ENCODE measurements at regions not wholly inside any gene's neighbourhood (a gene's known extent, or its start where the extent isn't known, plus 50 kb on each side); places are given as distances from the start of the nearest gene placed in this dataset.

DNA sequence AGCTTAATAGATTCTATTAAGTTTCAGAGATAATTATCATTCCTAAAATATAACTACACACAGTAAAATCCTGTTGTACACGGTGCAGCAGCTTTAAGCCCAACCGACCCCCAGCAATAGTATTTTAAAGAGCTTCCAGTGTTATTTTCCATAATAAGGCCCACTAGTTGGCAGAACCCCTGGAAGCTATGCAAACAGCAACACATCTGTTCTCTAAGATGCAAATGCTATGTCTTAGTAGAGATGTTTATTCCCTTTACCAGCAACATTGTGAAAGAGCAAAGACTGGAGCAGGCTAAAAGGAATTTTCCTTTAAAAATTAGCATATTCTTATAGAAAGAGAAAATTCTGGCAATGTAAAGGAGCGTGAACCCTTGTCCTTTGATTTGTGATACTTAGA, 819.7 kb upstream of the ALCAM start:
- H3K4me3 ChIP-seq (ENCODE audit: low read depth, low read length), result no peak overlapping the region
- TF ChIP-seq CTCF (IDR thresholded peaks at IDR 0.05; ENCODE audit: insufficient read depth, low read depth, low read length, missing control alignments), result no peak
- no peak for DNase-seq (ENCODE audit: low read depth)

DNA sequence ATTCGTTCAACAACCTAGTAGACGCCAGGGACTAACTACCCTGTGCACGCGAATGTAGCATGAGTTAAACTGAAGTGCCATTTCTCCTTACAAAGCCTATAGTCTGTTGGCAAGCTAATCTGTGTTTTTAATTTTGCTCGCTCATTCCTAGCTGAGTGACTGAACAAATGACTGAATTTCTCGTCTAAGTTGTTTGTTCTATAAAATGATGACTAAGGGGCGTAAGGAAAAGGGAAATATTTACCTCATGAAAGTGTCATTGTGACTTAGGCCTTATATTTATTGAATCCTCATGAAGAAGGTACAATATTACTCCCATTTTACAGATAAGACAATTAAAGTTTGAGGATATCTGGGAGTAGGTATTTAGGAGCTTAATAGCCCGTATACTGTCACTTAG, 818.3 kb upstream of the ALCAM start:
- no peak for DNase-seq (ENCODE audit: low read depth)
- H3K4me3 ChIP-seq (ENCODE audit: low read depth, low read length), result no peak overlapping the region
- TF ChIP-seq CTCF (IDR thresholded peaks at IDR 0.05; ENCODE audit: insufficient read depth, low read depth, low read length, missing control alignments), result no peak

DNA sequence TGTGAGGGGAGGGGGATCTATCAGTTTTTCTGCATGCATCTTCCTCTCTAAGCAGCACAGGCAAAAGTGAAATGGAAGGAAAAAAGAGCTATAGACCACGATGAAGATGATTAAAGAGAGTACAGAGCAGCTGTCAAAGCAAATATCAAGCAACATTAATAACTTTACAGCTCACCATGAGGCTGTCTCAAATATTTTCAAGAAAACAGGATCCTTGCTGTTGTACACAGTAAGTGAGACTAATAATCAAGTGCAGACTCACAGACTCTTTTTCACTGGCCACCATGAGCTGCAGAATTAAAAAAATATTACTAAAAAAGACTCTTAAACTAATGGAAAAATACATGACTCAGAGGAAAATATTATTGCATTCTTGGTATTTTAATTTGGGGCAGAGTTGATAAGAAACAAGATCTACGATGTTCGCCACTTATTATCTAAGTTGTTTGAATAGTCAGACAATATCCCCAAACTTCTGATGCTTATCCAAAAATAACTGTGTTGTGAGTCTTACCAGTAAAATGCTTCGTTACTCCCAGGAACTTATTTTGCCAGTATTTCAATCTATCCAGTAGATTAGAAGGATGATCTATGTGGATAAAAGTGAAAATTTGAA, 817.5 kb upstream of the ALCAM start:
- no peak for TF ChIP-seq CTCF (IDR thresholded peaks at IDR 0.05; ENCODE audit: insufficient read depth, low read depth, low read length, missing control alignments)
- H3K4me3 ChIP-seq (ENCODE audit: low read depth, low read length), result no peak overlapping the region
- DNase-seq (ENCODE audit: low read depth), result no peak

DNA sequence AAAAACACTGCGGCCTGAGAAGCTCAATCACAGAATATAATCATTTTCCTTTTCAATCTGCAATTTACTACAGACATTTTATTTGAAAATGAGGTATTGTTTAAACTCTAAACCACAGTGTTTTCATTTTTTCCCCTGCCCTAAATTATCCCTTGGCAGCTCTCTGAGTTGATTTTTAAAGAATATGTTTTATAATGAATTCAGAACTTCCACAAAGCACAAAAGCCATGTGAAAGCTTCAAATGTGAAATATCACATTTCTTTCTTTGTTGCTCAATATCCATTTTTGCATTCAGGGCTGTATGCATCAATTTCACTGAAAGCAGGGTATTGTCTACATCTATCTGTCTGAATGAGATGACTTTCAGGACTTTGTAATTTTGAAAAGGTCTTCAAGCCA, 813.6 kb upstream of the ALCAM start:
- no peak overlapping the region for H3K4me3 ChIP-seq (ENCODE audit: low read depth, low read length)
- DNase-seq (ENCODE audit: low read depth), result no peak
- no peak for TF ChIP-seq CTCF (IDR thresholded peaks at IDR 0.05; ENCODE audit: insufficient read depth, low read depth, low read length, missing control alignments)

DNA sequence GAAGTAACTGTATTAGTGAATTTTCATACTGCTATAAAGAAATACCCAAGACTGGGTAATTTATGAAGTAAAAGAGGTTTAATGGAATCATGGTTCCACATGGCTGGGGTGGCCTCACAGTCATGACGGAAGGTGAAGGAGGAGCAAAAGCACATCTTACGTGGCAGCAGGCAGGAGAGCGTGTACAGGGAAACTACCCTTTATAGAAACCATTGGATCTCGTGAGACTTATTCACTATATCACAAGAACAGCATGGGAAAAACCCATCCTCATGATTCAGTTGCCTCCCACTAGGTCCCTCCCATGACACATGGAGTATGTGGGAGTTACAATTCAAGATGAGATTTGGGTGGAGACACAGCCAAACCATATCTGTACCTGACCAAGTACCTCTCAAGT, 812.3 kb upstream of the ALCAM start:
- TF ChIP-seq CTCF (IDR thresholded peaks at IDR 0.05; ENCODE audit: insufficient read depth, low read depth, low read length, missing control alignments), result no peak
- DNase-seq (ENCODE audit: low read depth), result no peak
- no peak overlapping the region for H3K4me3 ChIP-seq (ENCODE audit: low read depth, low read length)

GRCh38 chr3:104555728-104556127, 811.0 kb upstream of the ALCAM start:
- no peak overlapping the region for H3K4me3 ChIP-seq (ENCODE audit: low read depth, low read length)
- TF ChIP-seq CTCF (IDR thresholded peaks at IDR 0.05; ENCODE audit: insufficient read depth, low read depth, low read length, missing control alignments), result no peak
- no peak for DNase-seq (ENCODE audit: low read depth)

DNA sequence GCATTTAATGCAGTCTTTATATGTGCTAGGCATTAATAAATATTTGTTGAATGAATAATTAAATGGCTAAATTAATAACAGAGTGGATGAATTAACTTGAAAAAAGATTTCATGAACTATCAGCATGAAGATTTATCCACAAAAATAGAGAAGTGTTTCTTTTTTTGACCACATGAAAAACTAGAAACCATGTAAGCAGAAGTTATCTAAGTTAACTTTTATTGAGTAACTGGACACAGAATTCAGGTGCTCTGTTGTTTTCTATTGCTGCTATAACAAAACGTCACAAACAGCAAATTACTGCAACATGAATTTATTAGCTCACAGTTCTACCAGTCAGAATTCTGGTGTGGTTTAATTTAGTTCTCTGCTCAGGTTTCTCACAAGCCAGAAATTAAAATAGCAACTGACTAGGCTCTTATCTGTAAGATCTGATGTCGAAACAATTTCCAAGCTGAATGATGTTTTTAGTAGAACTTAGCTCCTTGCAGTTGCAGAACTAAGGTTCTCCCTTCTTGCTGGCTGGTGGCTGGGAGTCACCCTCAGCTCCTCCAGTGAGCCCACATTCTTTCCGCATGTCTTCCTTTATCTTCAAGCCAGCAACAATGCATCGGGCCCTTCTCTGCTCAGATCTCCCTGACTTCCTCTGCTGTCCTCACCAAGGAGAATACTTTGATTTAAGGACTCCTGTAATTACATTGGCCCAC, 810.2 kb upstream of the ALCAM start:
- no peak for TF ChIP-seq CTCF (IDR thresholded peaks at IDR 0.05; ENCODE audit: insufficient read depth, low read depth, low read length, missing control alignments)
- no peak overlapping the region for H3K4me3 ChIP-seq (ENCODE audit: low read depth, low read length)
- DNase-seq (ENCODE audit: low read depth), result no peak
